DOHH2 (cell line): ENCODE measurements at regions not wholly inside any gene's neighbourhood (a gene's known extent, or its start where the extent isn't known, plus 50 kb on each side); places are given as distances from the start of the nearest gene placed in this dataset.

Source experiments
- CTCF ChIP-seq: fragments of 200-600 bp; sonication (generic); IDR thresholded peaks from one replicate; pipeline ENCODE4 v1.5.1; 2014; ENCODE audit warnings: antibody characterized with exemption, mild to moderate bottlenecking, low read depth, low read length; ENCODE audit not compliant: poor library complexity, severe bottlenecking
- EZH2phosphoT487 ChIP-seq: fragments of 200-600 bp; sonication (generic); IDR thresholded peaks from 2 replicates; pipeline ENCODE4 v1.6.1; 2017; ENCODE audit warnings: borderline replicate concordance, mild to moderate bottlenecking, antibody characterized with exemption, low read length, moderate library complexity, mixed read lengths

DNA sequence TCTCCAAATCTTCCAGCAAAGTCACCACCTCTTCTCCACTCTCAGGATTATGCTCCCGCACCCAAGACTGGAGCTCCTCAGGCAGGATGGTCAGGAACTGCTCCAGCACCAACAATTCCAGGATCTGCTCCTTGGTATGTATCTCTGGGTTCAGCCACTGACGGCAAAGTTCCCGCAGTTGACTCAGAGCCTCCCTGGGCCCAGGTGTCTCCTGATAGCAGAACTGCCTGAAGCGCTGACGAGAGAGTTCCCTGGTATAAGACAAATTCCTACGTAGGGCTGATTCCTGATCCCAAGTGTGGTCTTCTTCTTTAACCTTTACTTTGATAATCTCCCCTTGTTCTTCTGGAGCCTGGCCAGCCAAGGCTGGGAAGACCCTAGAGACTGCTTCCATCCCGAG, 60.6 kb downstream of the GPX5 start:
- TF ChIP-seq CTCF = no peak
- no peak for TF ChIP-seq EZH2phosphoT487
